GM20431 (cell line): ENCODE measurements at regions not wholly inside any gene's neighbourhood (a gene's known extent, or its start where the extent isn't known, plus 50 kb on each side); places are given as distances from the start of the nearest gene placed in this dataset.

Source experiments
- in situ Hi-C: fragments of 300-500 bp; cut with MseI, MboI; formaldehyde crosslinking; loops from one replicate; pipeline ENCODE4 v1.15.0; 2020; ENCODE audit warnings: low sequenced_read_pairs; ENCODE audit not compliant: unreplicated experiment

DNA sequence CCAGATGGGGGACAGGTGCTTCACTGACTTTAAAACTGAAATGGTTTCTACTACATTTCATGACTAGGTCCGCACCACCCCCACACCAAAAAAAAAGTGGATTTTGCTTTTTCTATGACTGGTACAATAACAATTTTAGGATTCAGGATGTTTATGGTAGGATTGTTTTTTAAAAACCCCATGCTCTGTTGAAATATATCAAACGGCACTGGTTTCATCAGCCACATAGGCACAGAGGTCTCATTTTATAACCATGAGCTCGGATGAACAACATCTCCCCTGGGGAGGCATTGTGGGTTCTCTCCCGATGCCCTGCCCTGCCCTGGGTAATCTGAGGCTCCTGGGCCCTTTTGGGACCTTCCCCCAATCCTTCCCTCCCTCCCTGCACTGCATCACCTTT is 202.7 kb upstream of the KBTBD8 start:
- in situ Hi-C loops = no loop called here

GRCh38 chr3:66796343-66796742 is 201.8 kb upstream of the KBTBD8 start:
- in situ Hi-C loops = no loop called here

DNA sequence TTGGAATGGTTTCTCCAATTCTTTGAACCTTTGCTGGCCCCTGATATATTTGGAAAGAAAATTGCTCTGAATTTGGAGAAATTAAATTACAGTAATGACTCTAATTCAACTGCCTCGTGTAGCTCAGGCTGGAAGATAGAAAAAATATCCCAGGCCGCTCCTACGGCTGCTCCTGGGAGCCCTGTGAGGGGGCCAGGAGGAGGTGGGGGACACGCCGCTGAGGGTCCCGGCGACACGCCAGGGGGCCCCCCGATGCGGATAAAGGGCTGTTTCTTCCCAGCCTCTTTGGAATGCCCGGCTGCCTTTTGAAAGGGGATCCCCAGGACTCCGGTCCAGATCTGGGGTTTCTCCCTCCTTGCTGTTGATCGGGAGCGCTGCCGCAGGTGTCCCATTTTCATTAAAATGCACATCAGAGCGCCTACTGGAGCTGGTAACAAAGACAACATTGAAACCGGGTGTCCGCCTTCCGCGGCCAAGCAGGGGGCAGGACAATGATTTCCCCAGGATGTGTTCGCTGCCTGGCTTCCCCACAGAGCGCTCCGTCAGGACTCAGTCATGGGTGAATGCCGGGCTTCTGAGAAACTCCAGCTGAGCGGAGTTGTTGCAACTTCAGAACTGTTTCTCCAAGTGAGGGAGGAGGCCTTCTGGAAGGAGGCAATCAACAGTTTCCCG is 200.1 kb upstream of the KBTBD8 start:
- in situ Hi-C loops = no loop called here

DNA sequence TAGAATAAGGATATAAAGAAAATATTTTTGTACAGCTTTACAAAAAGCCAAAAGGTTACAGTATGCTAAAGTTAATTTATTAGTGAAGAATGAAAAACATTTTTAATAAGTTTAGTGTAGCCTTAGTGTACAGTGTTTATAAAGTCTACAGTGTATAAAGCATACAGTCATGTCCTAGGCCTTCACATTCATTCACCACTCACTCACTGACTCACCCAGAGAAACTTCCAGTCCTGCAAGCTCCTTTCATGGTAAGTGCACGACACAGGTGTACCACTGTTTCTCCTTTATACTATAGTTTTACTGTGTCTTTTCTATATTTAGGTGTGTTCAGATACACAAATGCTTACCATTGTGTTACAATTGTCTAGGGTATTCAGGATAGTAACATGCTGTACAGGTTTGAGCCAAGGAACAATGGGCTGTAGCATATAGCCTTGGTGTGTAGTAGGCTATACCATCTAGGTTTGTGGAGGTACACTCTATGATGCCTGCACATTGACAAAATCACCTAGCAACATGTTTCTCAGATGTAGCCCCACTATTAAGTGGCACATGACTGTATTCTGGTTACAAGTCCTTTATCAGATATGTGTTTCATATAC is 197.1 kb upstream of the KBTBD8 start:
- in situ Hi-C loops = no loop called here

GRCh38 chr3:66803206-66803605 is 194.9 kb upstream of the KBTBD8 start:
- in situ Hi-C loops = no loop called here

- in situ Hi-C loops = no loop called here
Measured at GRCh38 chr3:66803721-66804695, 194.1 kb upstream of the KBTBD8 start.

DNA sequence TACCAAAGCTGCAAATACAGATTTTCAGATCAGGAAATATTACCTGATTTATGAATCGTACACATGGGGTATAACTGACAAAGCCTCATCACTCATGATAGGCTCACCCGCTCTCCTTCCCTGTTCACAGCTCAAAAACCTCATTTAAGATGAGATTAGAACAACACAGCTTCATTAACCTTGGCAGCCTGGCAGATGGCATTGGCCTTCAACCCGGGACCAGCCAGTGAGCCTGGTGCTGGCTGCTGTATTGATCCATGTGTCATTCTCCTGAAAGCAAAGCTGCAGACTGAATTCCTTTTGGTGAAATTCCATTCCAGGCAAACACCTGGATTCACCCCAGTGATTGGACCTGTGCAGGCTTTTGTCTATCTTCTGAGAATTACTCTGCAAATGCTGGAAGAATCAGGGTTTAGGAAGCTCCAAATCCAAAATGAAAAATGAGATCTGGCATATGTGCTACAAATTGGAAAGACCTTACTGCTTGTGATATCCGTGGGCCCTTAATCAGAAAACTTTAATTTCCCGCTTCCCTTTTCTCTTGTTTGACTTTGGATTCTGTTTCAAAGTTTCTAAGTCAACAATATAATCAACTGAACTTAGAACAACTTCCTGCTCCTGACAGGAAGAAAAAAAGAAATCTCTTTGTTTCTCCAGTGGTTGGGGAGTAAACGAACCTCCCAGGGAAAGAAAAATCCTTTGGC is 189.1 kb upstream of the KBTBD8 start:
- in situ Hi-C loops = no loop called here

- in situ Hi-C loops = no loop called here
Measured at GRCh38 chr3:66809595-66809958, 188.5 kb upstream of the KBTBD8 start.

- in situ Hi-C loops = loop anchor here (10.0 kb wide), 2 partner anchors 407 to 557 kb away; no protein-coding TSS in a partner anchor
Measured at GRCh38 chr3:66812136-66812535, 186.0 kb upstream of the KBTBD8 start.

DNA sequence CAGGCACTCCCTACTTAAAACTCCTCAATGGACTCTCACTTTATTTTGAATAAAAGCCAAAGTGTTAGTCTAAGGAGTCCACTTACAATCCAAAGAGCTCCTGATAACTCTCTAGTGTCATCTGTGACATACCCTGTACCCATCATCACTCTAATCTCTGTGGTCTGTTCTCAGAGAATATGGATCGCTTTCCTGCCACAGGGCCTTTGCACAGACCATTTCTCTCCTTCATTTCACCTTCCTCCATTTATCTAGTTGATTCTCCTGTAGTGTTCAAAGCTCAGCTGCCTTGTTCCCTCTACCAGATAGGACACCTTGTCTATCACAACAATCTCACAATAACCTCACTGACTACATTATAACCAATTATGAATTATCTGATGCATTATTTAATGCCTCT is 185.4 kb upstream of the KBTBD8 start:
- in situ Hi-C loops = loop anchor here (10.0 kb wide), 2 partner anchors 408 to 558 kb away; no protein-coding TSS in a partner anchor

GRCh38 chr3:66816090-66816761 is 181.9 kb upstream of the KBTBD8 start:
- in situ Hi-C loops = loop anchor here (10.0 kb wide), 2 partner anchors 411 to 561 kb away; no protein-coding TSS in a partner anchor

DNA sequence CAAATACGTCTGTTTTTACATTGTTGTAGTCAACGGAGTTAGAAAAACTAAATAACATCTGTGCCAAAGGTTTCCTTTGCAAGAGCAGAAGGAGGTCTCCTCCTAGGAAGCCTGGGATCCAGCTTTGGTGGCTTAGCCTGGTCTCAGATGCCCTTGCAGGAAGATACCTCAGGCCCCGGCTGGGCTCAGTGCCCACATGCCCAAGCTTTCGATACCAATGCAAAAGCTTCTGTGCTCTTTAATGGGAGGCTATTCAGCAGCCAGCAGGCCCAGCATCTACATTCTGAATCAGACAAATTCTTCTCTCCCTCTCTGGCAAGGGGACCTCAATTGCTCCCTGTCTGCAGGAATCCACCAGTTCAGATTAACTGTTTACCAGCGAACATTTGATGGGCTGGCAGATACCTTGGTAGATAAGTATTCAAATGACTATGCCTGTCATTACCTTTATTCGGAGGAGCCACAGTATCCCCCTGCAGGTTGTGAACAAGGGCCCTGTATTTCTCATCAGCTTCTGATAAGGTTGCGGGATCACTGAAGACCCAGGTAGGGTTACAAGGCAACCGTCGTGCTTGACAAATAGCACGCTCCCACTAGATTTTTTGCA is 180.1 kb upstream of the KBTBD8 start:
- in situ Hi-C loops = loop anchor here (10.0 kb wide), 2 partner anchors 413 to 563 kb away; no protein-coding TSS in a partner anchor

DNA sequence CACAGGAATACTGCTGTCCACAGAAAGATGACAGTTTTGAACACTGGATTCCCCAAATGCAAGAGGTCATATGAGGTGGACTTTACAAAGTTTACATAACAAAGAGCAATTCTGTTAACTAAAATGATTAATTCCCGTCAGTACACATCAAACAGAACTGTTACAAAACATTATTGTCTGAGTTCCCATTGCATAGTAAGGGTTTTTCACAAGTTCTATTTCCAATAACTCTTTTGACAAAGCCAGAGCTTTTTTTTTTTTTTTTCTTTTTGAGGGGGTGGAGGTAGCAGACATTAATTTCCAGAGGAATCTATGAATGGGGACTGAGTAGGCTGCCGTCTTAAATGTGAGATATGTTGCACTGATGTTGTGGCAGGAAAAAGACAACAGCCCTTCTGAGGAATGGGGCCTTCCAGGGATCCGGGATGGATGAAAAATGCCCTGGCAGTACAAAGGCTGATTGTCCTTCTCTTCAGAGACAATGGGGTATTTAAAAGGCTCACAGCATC is 178.1 kb upstream of the KBTBD8 start:
- in situ Hi-C loops = loop anchor here (10.0 kb wide), 2 partner anchors 415 to 565 kb away; no protein-coding TSS in a partner anchor

DNA sequence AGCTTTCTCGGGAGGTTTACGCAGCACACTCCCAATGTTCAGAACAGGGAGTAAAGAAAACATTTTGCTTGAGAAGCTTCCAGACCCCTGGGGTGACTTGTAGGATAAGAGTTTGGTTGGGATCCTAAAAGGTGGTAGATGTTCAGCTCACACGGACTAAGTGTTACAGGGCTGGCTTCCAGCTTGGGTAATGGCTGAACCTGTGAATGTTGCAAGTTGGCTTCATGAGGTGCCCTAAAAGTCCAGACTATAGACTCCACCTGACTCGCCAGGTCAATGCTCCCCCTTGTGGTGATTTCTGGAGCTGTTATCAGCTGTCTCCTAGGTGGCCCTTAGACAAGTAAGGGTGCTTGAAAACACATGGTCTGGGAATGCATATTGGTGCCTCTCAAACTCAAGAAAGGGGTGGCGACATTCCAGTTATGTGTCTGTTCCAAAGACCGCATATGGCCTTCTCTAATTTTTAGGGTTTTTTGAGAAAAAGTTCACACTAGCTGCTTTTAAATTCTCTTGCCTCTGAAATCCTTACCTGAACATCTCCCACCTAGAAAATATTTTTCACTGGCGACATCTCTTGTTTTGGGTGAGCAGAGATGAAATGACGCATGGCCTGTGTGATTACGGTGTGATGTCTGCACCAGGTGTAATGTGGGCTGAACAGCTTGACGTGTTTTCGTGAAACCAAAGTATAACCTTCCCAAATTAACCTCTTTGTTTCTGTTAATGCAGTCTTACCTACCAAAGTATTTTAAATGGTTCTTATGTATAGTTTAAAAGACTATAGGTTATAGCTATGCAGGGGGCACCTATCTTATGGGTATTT is 175.7 kb upstream of the KBTBD8 start:
- in situ Hi-C loops = no loop called here

DNA sequence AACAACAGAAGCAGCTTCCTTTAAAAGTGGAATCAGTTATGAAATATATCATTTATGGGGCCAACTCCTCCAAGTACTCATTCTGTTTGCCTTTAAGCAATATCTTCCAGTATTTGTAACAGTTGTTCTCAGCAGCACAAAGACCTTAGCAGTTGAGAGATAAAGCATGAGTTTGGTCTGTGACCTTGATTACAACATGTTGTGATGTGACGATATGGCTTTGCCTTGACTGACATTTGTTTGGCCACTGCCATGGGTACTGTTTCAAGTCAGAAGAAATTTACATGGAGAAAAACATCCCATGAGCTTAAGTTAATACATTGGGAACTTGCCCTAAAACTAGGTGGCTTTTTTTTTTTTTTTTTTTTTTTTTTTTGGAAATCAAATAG is 175.1 kb upstream of the KBTBD8 start:
- in situ Hi-C loops = no loop called here

DNA sequence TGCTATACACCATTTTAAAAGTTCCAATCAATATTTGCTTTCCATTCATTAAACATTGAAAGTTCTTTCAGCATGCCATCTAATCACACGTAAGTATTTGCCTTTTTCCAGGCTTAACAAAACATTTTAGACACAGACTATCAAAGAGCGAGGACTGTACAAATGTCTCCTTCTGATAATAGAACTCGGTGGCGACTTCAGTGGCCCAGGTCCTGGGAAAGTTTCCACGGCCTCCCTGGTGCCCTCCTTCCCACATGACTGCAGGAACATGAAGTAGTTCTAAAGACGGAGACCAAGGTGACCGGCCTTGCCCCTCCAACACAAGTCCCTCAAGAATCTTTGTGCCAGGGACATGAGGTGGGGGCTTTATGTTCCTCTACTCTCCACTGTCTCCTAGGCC is 174.6 kb upstream of the KBTBD8 start:
- in situ Hi-C loops = no loop called here

DNA sequence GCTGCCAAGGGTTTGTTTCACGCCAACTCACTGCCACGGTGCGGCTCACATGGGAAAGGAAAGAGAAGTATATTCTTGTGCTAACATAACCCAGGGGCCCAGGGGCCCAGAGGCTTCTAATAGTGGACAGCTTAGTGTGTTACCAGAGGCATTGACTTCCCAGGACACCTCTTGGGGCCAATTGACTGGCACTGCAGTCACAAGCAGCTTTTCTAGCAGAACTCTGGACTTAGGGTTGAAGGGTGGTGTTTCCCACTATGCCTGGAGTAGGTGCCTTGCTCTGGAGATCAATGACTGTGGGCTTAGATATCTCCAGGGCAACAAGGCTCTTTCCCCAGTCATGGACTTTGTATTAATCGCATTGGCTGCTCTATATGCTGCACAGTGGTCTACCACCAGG is 172.7 kb upstream of the KBTBD8 start:
- in situ Hi-C loops = no loop called here

DNA sequence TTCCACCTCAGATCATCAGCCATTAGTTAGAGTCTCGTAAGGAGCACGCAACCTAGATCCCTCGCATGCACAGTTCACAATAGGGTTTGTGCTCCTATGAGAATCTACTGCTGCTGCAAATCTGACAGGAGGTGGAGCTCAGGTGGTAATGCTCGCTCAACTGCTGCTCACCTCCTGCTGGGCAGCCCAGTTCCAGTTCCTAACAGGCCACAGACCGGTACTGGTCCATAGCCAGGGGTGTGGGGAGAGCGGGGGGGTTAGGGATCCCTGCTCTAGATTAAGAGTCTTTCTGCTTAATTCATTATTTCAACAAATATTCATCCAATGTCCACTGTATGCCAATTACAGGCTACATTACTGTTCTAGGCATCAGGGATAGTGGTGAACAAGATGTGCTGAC is 170.4 kb upstream of the KBTBD8 start:
- in situ Hi-C loops = no loop called here
